NCI-H446 (cell line): ENCODE measurements at regions not wholly inside any gene's neighbourhood (a gene's known extent, or its start where the extent isn't known, plus 50 kb on each side); places are given as distances from the start of the nearest gene placed in this dataset.

Experiments
- DNase-seq, 2 experiments: peaks; one replicate each; lab custom pipeline; 2025; lab: John Stamatoyannopoulos, UW

DNA sequence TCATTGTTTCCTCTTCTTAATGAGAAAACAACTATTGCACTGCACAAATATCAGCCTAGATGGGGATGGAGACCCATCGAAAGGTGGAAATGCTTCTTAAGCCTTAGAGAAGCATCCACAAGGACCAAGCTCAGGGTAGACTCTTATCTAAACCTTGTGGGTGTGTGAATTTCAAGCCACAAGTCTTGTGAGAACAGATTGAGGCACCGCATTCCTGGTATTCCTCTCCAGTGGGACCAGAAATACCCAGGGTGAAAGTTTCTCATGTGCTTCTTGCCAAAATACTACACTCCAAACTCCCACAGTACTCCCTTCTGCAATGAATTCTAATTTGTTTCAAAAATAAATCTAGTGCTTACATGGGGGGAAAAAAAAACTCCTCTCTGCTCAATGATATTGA lies 375.6 kb downstream of the PDGFC start:
- DNase-seq: peak in 1 of 2 experiments; percentile 53

DNA sequence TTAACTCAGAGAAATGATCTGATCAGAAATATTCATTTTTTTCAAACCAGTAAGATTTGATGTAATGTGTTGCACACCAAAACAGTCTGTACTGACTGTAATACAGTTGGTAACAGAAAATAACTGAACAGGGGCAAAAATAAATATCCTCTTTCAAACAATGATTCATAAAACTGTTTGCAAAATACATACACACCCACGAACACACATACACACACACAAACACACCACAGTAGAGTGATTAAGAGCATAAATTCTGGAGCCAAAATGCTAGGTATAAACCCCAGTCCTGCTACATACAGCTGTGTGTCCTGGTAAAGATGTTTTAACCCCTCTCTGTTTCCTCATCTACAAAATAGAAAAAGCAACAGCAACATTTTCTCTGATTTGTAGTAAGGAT lies 376.6 kb downstream of the PDGFC start:
- DNase-seq: no peak

- DNase-seq: peak; percentile 92 to 98
These were observed 377.0 kb downstream of the PDGFC start for GRCh38 chr4:156594624-156595023.

GRCh38 chr4:156593464-156593863 lies 378.1 kb downstream of the PDGFC start:
- DNase-seq: peak in 1 of 2 experiments; percentile 22

DNA sequence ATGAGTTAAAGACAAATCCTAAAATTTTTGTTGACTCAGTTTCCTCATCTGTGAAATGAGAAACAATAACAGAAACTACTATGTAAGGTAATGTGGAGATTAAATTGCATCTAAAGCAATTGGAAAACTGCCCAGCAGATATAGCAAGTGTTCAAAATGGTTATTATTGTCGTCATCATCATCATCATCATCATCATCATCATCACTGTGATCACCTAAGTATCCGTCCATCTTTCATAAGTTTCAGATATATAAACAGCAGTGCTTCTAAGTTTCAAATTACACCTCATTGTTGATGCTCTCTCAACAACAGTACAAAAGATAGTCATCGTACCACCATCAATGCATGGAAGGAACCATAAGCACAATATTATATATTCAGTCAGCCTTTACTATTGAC lies 379.9 kb downstream of the PDGFC start:
- no peak for DNase-seq

GRCh38 chr4:156584100-156584499 lies 387.5 kb downstream of the PDGFC start:
- no peak for DNase-seq

- no peak for DNase-seq
These were observed 388.3 kb downstream of the PDGFC start for GRCh38 chr4:156583265-156583664.

GRCh38 chr4:156581282-156582063 lies 390.1 kb downstream of the PDGFC start:
- peak in 1 of 2 experiments; percentile 56 for DNase-seq

DNA sequence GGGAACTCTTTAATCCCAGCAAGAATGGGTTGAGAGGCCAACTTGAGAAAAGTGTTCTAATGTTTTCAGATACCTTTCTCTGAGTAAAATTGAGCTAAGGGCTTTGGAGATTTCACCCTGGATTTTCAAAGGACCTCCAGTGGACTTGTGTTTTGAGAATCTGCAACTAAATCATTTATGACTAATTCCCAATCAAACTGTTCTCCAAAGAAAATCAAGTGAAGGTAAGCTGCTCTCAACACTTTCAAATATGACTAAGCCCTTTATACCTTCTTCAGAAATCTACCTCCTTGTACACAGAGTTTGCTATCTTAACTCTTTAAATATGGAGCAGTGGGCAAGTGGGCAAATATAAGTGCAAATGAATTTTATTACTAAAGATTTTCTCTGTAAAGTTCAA lies 392.9 kb downstream of the PDGFC start:
- no peak for DNase-seq

GRCh38 chr4:156578005-156578404 lies 393.6 kb downstream of the PDGFC start:
- DNase-seq: no peak

GRCh38 chr4:156576946-156577345 lies 394.7 kb downstream of the PDGFC start:
- no peak for DNase-seq

GRCh38 chr4:156575430-156576073 lies 396.0 kb downstream of the PDGFC start:
- DNase-seq: peak; percentile 34 to 69

DNA sequence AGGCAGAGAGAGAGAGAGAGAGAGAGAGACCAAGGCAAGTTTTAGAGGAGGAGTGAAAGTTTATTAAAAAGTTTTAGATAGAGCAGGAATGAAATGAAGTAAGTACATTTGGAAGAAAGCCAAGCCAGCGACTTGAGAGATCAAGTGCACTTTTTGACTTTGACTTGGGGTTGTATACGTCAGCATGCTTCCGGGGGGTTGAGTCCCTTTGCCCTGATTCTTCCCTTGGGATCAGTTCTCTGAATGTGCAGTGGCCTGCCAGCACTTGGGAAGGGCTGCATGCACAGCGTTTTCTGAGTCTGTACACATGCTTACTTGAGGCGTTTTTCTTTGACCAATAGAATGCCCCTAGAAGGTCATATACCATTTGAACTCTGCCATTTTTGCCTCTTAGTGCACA lies 400.5 kb downstream of the PDGFC start:
- no peak for DNase-seq

GRCh38 chr4:156569535-156569934 lies 402.1 kb downstream of the PDGFC start:
- no peak for DNase-seq

- DNase-seq: no peak
These were observed 403.1 kb downstream of the PDGFC start for GRCh38 chr4:156568484-156568883.

- peak in 1 of 2 experiments; percentile 26 for DNase-seq
These were observed 403.6 kb downstream of the PDGFC start for GRCh38 chr4:156568041-156568440.

DNA sequence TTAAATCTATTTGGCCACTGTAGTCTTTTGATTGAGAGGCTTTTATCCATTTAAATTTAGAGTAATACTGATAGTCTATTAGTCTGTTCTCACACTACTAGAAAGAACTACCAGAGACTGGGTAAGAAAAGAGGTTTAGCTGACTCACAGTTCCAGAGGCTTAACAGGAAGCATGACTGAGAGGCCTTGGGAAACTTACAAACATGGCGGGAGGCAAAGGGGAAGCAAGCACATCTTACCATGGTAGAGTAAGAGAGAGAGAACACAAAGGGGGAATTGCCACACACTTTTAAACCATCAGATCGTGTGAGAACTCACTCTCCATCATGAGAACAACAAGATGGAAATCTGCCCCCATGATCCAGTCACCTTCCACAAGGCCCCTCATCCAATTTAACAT lies 410.9 kb downstream of the PDGFC start:
- DNase-seq: no peak

GRCh38 chr4:156559346-156559745 lies 412.3 kb downstream of the PDGFC start:
- no peak for DNase-seq

GRCh38 chr4:156558373-156559025 lies 413.1 kb downstream of the PDGFC start:
- peak in 1 of 2 experiments; percentile 64 for DNase-seq

DNA sequence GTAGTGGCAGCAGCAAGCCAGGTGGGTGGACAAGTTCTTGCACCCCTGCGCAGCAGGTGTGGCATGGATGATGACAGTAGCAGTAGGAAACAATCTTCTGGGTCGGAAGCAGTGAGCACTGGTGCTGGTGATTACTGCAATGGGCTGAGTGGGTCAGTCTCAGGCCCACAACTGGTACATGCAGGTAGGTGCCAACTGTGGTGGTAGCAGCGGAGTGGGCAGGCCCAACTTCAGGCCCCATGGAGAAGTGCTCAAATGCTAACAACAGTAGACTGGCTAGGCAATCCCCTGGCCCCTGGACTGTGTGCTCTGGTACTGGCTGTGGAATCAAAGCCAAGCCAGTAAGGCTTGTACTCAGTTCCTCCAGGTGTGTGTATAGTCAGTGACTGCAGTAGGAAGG lies 413.7 kb downstream of the PDGFC start:
- no peak for DNase-seq

DNA sequence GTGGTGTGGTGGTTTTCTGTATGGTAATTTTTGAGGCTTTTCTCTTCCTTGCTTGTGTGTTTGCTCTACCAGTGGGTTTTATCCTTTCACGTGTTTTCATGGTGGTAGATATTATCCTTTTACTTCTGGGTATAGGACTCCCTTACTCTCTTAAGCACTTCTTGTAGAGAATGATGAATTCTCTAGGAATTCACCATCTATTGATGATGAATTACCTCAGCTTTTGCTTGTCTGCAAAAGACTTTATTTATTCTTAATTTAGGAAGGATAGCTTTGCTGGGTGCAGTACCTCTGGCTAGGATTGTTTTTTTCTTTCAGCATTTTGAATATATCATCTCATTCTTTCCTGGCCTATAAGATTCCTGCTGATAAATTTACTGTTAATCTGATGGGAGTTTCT lies 415.3 kb downstream of the PDGFC start:
- no peak for DNase-seq

- DNase-seq: no peak
These were observed 417.9 kb downstream of the PDGFC start for GRCh38 chr4:156553659-156554058.

DNA sequence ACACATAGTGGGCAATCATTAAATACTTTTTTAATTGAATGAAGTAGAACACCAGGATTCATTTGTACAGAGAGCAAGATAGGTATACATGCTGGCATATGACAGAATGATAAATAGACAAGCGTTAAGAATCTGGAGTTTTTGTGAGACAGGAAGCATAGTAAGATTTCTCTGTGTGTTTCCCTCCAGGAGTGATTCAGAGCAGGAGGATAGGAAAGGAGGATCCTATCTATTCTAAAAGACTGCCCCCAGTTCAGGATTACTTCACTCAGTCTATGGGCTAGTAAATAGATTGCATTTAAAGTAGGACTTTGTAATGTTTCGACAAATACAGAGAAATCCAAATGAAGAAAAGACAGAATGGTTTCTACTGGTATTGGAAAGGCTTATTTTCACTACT lies 423.7 kb downstream of the PDGFC start:
- DNase-seq: no peak
